HG03135 (cell line): ENCODE measurements at regions not wholly inside any gene's neighbourhood (a gene's known extent, or its start where the extent isn't known, plus 50 kb on each side); places are given as distances from the start of the nearest gene placed in this dataset.
"Not testable (repeated sequence)": the region's sequence is repeated elsewhere in the genome, so short reads cannot be mapped to it uniquely, and the experiment has no call there.

ENCODE experiments used
- ATAC-seq: cut with Tn5 transposase; IDR thresholded peaks from one replicate; pipeline ENCODE4 v1.9.1; 2021; ENCODE audit warnings: mild to moderate bottlenecking, moderate library complexity; ENCODE audit not compliant: unreplicated experiment

DNA sequence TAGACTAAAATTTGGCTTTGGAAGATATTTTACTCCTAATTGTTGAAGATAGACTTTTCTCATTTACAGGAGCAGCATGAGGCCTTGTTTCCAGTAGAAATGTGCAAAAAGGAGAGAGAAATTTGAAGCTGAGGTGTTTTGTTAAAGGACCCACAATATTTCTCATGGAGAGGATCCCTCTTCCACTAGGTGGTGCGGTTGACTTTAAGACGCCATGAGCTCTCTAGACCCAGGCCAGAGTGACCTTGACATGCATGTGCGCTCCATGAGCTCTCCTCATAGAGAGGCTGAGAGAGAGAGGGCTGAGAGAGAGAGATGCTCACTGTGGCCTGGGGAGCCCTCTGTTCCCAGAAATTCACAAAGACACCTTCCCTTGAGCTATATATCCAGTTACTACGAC is 861.2 kb upstream of the EYS start:
- ATAC-seq: no peak

DNA sequence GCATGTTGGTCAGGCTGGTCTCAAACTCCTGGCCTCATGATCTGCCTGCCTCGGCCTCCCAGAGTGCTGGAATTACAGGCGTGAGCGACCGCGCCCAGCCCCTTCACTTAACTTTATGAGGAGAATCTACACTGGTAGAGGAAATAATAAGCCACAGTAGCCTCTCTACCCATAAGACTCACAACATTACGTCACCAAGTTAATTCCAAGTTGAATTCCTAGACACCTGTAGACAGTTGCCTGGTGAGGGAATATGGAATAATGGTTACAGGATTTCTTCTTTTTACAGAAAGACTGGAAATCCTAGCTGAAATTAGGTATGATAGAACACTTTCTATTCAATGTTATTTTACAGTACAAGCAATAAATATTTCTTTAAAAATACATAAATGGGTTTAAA is 854.5 kb upstream of the EYS start:
- no peak for ATAC-seq

DNA sequence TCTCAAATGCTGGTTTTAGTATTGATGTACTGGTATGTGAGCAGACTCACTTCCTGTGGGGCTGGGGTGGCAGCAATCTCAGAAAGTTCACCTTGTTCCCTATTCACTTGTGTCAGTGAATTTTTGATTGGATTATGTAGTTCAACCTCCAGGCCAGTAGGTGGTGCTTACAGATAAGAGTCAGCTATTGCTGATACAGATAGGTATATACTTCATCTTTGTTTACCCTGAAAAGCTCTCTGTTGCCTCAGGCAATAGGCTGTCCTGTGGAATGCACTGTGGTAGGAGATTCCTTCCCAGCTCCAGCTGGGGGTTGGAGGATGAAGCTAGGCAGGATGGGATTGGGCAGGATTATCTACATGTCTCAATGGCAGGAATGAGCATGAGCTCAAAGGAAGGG is 851.2 kb upstream of the EYS start:
- no peak for ATAC-seq

- no peak for ATAC-seq
Observed at GRCh38 chr6:66556936-66557335, 849.9 kb upstream of the EYS start.

DNA sequence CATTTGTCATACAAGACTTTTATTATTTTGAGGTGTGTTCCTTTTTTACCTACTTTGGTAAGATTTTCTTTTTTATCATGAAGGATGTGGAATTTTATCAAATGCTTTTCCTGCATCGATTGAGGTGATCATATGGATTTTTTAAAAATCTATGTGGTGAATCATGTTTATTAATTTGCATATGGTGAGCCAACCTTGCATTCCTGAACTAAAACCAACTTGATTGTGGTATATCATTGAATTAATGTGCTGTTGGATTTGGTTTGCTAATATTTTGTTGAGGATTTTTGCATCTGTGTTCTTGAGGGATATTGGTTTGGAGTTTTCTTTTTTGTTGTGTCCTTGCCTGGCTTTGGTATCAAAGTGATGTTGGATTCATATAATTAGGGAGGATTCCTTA is 848.1 kb upstream of the EYS start:
- ATAC-seq: no peak

GRCh38 chr6:66553441-66553840 is 846.4 kb upstream of the EYS start:
- no peak for ATAC-seq

GRCh38 chr6:66538551-66539135 is 831.6 kb upstream of the EYS start:
- no peak for ATAC-seq

DNA sequence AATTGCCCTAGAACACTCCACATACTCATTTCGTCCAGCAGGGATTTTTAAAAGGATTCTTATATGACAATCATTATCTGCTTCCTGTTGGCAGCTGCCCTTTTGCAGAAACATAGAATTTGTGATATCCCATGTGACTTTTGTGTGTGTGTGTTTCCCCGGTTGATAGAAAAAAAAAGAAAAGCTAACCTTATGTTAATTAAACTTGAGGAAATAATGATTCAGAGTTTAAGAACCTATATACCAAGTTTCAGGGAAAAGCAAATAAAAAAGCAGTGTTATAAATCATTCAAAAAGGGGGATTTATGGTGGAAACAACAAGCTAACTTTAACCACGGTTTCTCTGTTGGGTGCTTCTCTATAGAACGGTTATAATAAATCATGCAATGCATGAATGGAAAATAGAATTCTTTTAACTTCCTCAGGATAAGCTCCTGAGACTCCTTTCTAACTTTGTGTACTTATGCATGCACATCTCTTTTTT is 826.9 kb upstream of the EYS start:
- no peak for ATAC-seq

DNA sequence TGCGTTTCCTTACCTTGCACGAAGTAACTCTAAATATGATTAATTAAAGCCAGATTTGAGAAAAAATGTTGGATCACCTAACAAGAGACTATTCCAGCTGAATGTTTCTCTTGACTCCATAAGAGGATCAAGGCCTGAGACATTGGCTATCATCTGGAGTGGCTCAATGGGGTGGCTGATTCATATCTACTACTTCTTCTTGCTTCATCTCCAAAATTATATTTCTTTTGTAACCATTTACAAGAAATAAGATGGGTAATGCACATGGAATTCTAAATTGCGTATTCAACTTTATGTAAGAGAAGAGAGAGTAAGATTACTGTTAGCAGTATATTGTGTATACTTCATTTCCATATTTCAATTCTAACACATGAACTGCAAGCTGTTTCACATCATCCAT is 819.0 kb upstream of the EYS start:
- no peak for ATAC-seq

DNA sequence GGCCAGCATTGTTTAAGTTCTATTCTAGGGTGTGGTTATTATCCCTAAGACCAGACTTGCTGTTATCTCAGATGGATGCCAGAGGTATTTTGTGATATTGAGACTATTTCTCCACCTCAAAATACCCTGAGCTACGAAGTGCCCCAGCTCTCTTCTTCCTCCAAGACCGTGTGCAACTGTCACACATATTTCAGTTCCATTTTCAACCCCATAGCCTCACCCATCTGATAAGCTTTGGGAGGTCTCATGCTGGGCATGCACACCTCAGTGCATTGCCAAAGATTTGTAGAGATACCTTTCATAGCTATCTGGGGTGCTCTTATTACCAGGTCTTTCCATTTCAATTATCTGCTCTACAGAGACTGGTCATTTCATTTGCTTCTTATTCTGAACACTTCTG is 815.8 kb upstream of the EYS start:
- no peak for ATAC-seq

DNA sequence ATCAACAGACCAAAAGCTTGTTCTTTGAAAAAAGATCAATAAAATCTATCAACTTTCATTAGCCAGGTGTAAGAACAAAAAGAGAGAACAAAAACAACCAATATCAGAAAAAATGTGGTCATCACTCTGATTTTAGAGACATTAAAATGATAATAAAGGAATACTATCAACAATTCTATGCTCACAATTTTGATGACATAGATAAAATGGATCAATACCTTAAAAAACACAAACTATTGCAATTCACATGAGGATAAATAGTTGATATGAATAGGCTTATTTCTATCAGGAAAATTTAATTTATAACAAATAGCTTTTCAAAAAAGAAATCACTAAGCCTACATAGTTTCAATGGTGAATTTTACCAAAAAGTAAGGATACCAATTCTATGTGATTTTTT is 809.4 kb upstream of the EYS start:
- no peak for ATAC-seq

- ATAC-seq: no peak
Observed at GRCh38 chr6:66508433-66508832, 801.4 kb upstream of the EYS start.

DNA sequence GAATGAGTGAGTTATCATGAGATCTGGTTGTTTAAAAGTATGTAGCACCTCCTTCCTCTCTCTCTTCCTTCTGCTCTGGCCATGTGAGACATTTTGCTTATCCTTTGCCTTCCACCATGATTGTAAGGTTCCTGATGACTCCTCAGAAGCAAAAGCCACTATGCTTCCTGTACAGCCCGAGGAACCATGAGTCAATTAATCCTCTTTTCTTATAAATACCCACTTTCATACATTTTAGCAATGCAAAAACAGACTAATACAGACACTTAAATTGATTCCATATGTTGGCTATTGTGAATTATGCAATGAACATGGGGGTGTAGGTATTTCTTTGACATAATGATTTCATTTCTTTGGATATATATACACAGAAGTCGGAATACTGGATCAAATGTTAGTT is 792.8 kb upstream of the EYS start:
- ATAC-seq: no peak

DNA sequence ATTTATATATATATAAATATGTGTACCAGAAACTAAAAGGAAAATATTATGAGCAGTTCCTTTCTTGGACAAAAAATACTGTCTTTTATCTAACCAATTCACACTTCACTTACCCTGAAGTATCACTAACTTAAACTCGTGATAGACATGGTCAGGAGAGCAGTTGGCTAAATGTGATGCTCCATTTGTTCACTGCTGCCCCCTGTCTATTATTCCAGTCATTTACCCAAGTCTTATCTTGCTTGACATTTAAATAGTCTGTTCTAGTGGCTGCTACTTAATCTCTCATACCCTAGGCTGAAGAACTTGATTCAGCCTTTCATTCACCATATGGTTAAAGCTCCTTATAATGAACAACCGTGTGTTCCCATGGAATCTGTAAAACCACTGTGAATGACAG is 789.6 kb upstream of the EYS start:
- no peak for ATAC-seq

DNA sequence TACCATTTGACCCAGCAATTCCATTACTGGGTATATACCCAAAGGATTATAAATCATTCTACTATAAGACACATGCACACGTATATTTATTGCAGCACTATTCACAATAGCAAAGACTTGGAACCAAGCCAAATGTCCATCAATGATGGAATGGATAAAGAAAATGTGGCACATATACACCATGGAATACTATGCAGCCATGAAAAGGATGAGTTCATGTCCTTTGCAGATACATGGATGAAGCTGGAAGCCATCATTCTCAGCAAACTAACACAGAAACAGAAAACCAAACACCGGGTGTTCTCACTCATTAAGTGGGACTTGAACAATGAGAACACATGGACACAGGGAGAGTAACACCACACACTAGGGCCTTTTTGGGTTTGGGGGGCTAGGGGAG is 787.6 kb upstream of the EYS start:
- ATAC-seq: not testable (repeated sequence)

GRCh38 chr6:66489269-66489987 is 782.4 kb upstream of the EYS start:
- no peak for ATAC-seq

- no peak for ATAC-seq
Observed at GRCh38 chr6:66481216-66481615, 774.2 kb upstream of the EYS start.

DNA sequence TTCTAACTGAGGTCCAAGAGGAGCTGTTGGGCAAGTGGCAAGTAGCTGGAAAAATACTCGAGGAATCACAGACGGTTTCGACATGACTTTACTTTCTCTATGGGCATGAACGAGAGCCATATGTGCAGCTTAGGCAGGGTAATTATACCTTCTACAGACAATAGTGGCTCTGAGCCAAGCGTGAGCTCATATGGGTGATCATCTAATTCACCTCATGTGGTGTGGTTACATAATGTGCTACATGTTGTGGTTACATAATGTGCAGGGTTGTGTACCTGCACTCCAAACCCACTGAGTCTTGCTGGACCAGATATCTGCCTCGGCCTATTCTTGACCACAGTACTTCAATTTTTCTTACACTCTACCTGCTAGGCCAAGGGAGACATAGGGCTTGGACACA is 771.7 kb upstream of the EYS start:
- no peak for ATAC-seq

DNA sequence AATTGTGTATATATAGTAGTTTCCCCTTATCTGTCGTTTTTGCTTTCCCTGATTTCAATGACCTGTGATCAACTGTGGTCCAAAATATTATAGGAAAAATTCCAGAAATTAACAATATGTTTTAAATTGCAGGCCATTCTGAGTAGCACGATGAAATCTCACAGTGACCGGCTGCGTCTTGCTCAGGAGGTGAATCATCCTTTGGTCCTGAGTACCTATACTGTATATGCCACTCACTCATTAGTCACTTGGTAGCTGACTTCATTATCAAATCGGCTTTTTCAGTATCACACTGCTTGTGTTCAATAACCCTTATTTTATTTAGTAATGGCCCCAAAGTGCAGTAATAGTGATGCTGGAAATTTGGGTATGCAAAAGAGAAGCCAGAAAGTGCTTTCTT is 728.3 kb upstream of the EYS start:
- no peak for ATAC-seq

GRCh38 chr6:66429210-66429609 is 722.2 kb upstream of the EYS start:
- ATAC-seq: no peak

DNA sequence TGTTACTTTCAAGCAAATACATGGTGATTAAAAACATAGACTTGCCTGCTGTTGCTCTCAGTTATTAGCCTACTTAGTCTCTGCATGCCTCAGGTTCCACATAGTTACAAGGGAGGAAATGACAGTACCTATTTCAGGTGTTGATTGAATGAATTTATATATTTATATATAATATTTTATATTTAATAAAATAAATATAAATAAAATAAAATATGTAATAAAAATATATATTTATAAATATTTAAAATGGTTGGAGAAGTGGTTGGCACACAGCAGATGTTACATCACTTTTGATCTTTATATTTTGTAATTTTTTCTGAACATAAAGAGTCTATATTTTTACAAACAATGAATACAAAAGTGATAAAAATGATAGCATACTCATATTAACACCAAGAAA is 716.0 kb upstream of the EYS start:
- no peak for ATAC-seq

DNA sequence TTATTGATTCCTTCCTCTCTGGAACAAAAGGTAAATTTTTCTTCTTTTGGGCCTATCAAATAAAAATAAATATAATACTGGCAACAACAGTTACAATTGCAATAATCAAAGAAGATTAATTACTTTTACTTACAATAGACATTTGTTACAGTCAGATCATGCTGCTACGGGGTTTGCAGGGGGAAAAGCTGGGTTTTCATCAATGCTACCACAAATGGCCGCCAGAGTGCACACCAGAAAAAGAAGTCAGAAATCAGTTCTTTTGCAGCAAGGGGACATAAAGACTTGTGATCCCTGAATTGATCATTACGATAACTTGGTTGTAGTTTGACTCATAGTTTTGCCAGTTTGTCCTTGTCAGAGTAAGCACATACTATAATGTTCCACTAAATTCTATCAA is 714.5 kb upstream of the EYS start:
- ATAC-seq: no peak

GRCh38 chr6:66418906-66419305 is 711.9 kb upstream of the EYS start:
- no peak for ATAC-seq
